ENCODE measurements at regions not wholly inside any gene's neighbourhood (a gene's known extent, or its start where the extent isn't known, plus 50 kb on each side); places are given as distances from the start of the nearest gene placed in this dataset.

DNA sequence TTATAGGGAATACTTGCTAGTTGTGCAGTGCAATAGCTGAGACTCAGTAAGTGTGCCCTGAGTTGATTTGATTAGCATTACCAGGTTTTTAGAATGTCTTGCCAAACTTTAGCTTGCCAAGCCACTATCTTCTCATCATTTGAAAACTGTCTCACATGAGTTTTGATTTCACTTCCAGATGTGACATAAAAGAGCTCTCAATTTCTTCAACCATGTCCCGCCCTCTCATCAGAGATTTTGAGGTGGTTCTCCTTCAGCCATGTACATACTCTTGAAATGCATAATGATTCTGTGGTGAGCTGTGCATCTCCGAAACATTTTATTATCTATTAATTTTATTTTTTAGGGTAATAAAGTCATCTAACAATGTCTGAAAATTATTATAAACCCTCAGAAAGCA, 215.0 kb upstream of the SEMA3E start:
- 0% methylated on average over 2 of the region's 2 CpGs for WGBS (ENCODE audit: low lambda C conversion rate)
- Histone ChIP-seq H3K36me3 (replicated peaks in 1 of 2; ENCODE audit: control insufficient read depth in 1 of 2, insufficient read depth in 2 of 2, low read length in 2 of 2) (no peaks in the 10 kb centered on the region), H2AFZ (ENCODE audit: low read length) (no peak overlapping the region), H3K4me1 (ENCODE audit: insufficient read depth, low read length) (no peaks in the 10 kb centered on the region), H3K4me3 (replicated peaks in 1 of 3; ENCODE audit: insufficient read depth in 1 of 3, low read depth in 2 of 3, low read length in 3 of 3) (no peak overlapping the region), H3K27me3 (ENCODE audit: control insufficient read depth in 1 of 2, insufficient read depth in 2 of 2, low read length in 2 of 2) (no peaks in the 10 kb centered on the region), H3K79me2 (ENCODE audit: insufficient read depth, low read length) (no peaks in the 10 kb centered on the region), H3K9ac (ENCODE audit: insufficient read depth, low read depth, low read length) (no peak overlapping the region), H3K4me2 (ENCODE audit: low read depth, low read length) (no peak overlapping the region), H3K27ac (ENCODE audit: extremely low read length, insufficient read depth, low read length) (no peak overlapping the region), H3K9me3 (ENCODE audit: low read length) (no peaks in the 10 kb centered on the region), H4K20me1 (ENCODE audit: insufficient read depth, low read length) (no peaks in the 10 kb centered on the region)
- TF ChIP-seq, protein P1, sequence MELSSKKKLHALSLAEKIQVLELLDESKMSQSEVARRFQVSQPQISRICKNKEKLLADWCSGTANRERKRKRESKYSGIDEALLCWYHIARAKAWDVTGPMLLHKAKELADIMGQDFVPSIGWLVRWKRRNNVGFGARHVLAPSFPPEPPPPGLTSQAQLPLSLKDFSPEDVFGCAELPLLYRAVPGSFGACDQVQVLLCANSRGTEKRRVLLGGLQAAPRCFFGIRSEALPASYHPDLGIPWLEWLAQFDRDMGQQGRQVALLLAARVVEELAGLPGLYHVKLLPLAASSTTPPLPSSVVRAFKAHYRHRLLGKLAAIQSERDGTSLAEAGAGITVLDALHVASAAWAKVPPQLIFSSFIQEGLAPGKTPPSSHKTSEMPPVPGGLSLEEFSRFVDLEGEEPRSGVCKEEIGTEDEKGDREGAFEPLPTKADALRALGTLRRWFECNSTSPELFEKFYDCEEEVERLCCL (CRISPR knock-in tag; IDR thresholded peaks at IDR 0.05; ENCODE audit: borderline replicate concordance), result no peak
- no peak for TF ChIP-seq ZFP1 (CRISPR knock-in tag; IDR thresholded peaks at IDR 0.05)
- no peak for TF ChIP-seq SMAD9 (CRISPR knock-in tag; IDR thresholded peaks at IDR 0.05)
- TF ChIP-seq MZF1 (CRISPR knock-in tag; IDR thresholded peaks at IDR 0.05; ENCODE audit: borderline replicate concordance), result no peak
- TF ChIP-seq PHF20 (CRISPR knock-in tag; IDR thresholded peaks at IDR 0.05), result no peak
- TF ChIP-seq CBX5 (CRISPR knock-in tag; IDR thresholded peaks at IDR 0.05; ENCODE audit: borderline replicate concordance), result no peak
- TF ChIP-seq POLR2A (IDR thresholded peaks at IDR 0.05; ENCODE audit: insufficient read depth in 1 of 2, low read depth in 2 of 2, low read length in 2 of 2), result no peak
- TF ChIP-seq KDM5A (IDR thresholded peaks at IDR 0.05; ENCODE audit: borderline replicate concordance, low read length), result no peak
- no peak for TF ChIP-seq POLR2AphosphoS5 (IDR thresholded peaks at IDR 0.05; ENCODE audit: low read depth, low read length)
- TF ChIP-seq SCMH1 (CRISPR knock-in tag; IDR thresholded peaks at IDR 0.05; ENCODE audit: borderline replicate concordance), result no peak
- TF ChIP-seq, protein P2, sequence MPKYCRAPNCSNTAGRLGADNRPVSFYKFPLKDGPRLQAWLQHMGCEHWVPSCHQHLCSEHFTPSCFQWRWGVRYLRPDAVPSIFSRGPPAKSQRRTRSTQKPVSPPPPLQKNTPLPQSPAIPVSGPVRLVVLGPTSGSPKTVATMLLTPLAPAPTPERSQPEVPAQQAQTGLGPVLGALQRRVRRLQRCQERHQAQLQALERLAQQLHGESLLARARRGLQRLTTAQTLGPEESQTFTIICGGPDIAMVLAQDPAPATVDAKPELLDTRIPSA (CRISPR knock-in tag; IDR thresholded peaks at IDR 0.05; ENCODE audit: borderline replicate concordance), result no peak
- no peak for TF ChIP-seq ZNF530 (CRISPR knock-in tag; IDR thresholded peaks at IDR 0.05; ENCODE audit: low read depth)
- TF ChIP-seq ZNF292 (CRISPR knock-in tag; IDR thresholded peaks at IDR 0.05; ENCODE audit: borderline replicate concordance, low read depth), result no peak
- TF ChIP-seq ZNF256 (CRISPR knock-in tag; conservative IDR thresholded peaks at IDR 0.05), result no peak
- TF ChIP-seq, protein P3, sequence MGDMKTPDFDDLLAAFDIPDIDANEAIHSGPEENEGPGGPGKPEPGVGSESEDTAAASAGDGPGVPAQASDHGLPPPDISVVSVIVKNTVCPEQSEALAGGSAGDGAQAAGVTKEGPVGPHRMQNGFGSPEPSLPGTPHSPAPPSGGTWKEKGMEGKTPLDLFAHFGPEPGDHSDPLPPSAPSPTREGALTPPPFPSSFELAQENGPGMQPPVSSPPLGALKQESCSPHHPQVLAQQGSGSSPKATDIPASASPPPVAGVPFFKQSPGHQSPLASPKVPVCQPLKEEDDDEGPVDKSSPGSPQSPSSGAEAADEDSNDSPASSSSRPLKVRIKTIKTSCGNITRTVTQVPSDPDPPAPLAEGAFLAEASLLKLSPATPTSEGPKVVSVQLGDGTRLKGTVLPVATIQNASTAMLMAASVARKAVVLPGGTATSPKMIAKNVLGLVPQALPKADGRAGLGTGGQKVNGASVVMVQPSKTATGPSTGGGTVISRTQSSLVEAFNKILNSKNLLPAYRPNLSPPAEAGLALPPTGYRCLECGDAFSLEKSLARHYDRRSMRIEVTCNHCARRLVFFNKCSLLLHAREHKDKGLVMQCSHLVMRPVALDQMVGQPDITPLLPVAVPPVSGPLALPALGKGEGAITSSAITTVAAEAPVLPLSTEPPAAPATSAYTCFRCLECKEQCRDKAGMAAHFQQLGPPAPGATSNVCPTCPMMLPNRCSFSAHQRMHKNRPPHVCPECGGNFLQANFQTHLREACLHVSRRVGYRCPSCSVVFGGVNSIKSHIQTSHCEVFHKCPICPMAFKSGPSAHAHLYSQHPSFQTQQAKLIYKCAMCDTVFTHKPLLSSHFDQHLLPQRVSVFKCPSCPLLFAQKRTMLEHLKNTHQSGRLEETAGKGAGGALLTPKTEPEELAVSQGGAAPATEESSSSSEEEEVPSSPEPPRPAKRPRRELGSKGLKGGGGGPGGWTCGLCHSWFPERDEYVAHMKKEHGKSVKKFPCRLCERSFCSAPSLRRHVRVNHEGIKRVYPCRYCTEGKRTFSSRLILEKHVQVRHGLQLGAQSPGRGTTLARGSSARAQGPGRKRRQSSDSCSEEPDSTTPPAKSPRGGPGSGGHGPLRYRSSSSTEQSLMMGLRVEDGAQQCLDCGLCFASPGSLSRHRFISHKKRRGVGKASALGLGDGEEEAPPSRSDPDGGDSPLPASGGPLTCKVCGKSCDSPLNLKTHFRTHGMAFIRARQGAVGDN (CRISPR knock-in tag; IDR thresholded peaks at IDR 0.05), result no peak
- TF ChIP-seq CBX1 (IDR thresholded peaks at IDR 0.05; ENCODE audit: low read depth), result no peak
- TF ChIP-seq ZNF543 (CRISPR knock-in tag; IDR thresholded peaks at IDR 0.05), result no peak
- in situ Hi-C loops (cut with HindIII; ENCODE audit: extremely low pct_ligation_motif_present, low pct_unique_long_range_greater_than_20kb) (no loop called here), intact Hi-C loops (cut with micrococcal nuclease; ENCODE audit: unreplicated experiment) (no loop called here)
- DNase-seq (ENCODE audit: low spot score) (no peak), FAIRE-seq (no peak), ATAC-seq (no peak)
- no TSS peak for BruUV-seq (replicated peaks)
- POLR2A ChIA-PET, result no interaction called here
- CTCF ChIA-PET (ENCODE audit: low intra/inter-chr PET ratio, low total read pairs), result no interaction called here

All from HepG2 (cell line).